NB4 (cell line): ENCODE measurements at regions not wholly inside any gene's neighbourhood (a gene's known extent, or its start where the extent isn't known, plus 50 kb on each side); places are given as distances from the start of the nearest gene placed in this dataset.

Source experiments
- DNase-seq: peaks from one replicate; pipeline ENCODE4 v3.0.0; 2010; ENCODE audit warnings: low read depth
- H3K4me3 ChIP-seq: one replicate; pipeline ENCODE4 v1.5.1; 2011; ENCODE audit warnings: mild to moderate bottlenecking, low read depth, low read length, moderate library complexity
- CTCF ChIP-seq: IDR thresholded peaks from one replicate; pipeline ENCODE4 v1.5.1; 2012; ENCODE audit warnings: low read depth, low read length
- MAX ChIP-seq: IDR thresholded peaks from 2 replicates; pipeline ENCODE4 v1.6.1; 2011; ENCODE audit warnings: low read depth, low read length
- MYC ChIP-seq: IDR thresholded peaks from 2 replicates; pipeline ENCODE4 v1.6.1; 2011; ENCODE audit warnings: low read depth, low read length
- POLR2A ChIP-seq: IDR thresholded peaks from 2 replicates; pipeline ENCODE4 v1.6.1; 2011; ENCODE audit warnings: mild to moderate bottlenecking; ENCODE audit not compliant: insufficient read length; ENCODE audit errors: extremely low read depth

- DNase-seq: no peak
- TF ChIP-seq MYC (no peak), POLR2A (no peak), CTCF (no peak), MAX (no peak)
- no peak overlapping the region for H3K4me3 ChIP-seq
These were observed 84.7 kb upstream of the ANKRD50 start for GRCh38 chr4:124797223-124797622.

- TF ChIP-seq POLR2A (no peak), MYC (no peak), MAX (no peak), CTCF (no peak)
- DNase-seq: no peak
- H3K4me3 ChIP-seq: no peak overlapping the region
These were observed 77.9 kb upstream of the ANKRD50 start for GRCh38 chr4:124790471-124790870.

GRCh38 chr4:124786634-124787033 is 74.1 kb upstream of the ANKRD50 start:
- no peak for DNase-seq
- H3K4me3 ChIP-seq: no peak overlapping the region
- TF ChIP-seq MAX: no peak
- no peak for TF ChIP-seq CTCF
- TF ChIP-seq POLR2A: no peak
- TF ChIP-seq MYC: no peak

- no peak overlapping the region for H3K4me3 ChIP-seq
- TF ChIP-seq CTCF: no peak
- no peak for TF ChIP-seq MAX
- TF ChIP-seq POLR2A: no peak
- TF ChIP-seq MYC: no peak
- DNase-seq: no peak
These were observed 73.1 kb upstream of the ANKRD50 start for GRCh38 chr4:124785645-124786044.

GRCh38 chr4:124783847-124784246 is 71.3 kb upstream of the ANKRD50 start:
- no peak for DNase-seq
- no peak overlapping the region for H3K4me3 ChIP-seq
- TF ChIP-seq MYC (no peak), POLR2A (no peak), CTCF (no peak), MAX (no peak)

GRCh38 chr4:124777007-124777406 is 64.5 kb upstream of the ANKRD50 start:
- H3K4me3 ChIP-seq: no peak overlapping the region
- TF ChIP-seq MYC (no peak), POLR2A (no peak), MAX (no peak), CTCF (no peak)
- no peak for DNase-seq
